D721Med (cell line): ENCODE measurements at regions not wholly inside any gene's neighbourhood (a gene's known extent, or its start where the extent isn't known, plus 50 kb on each side); places are given as distances from the start of the nearest gene placed in this dataset.

Experiments
- DNase-seq: peaks from one replicate; pipeline ENCODE4 v3.0.0; 2011; ENCODE audit warnings: low spot score; ENCODE audit not compliant: insufficient read length
- FAIRE-seq: peaks from 2 replicates; lab custom pipeline; 2011; peaks lifted over from hg19 to GRCh38; lab: Jason Lieb, UNC
- CTCF ChIP-seq: IDR thresholded peaks from 2 replicates; pipeline ENCODE4 v1.5.1; 2012; ENCODE audit warnings: mild to moderate bottlenecking, control low read depth; ENCODE audit not compliant: insufficient read depth; ENCODE audit errors: missing control alignments

GRCh38 chr16:80114699-80115098 is 426.1 kb upstream of the DYNLRB2 start:
- no peak for TF ChIP-seq CTCF
- no peak for DNase-seq
- FAIRE-seq, result no peak

GRCh38 chr16:80113873-80114574 is 426.8 kb upstream of the DYNLRB2 start:
- no peak for TF ChIP-seq CTCF
- DNase-seq, result no peak
- no peak for FAIRE-seq

GRCh38 chr16:80109581-80109980 is 431.2 kb upstream of the DYNLRB2 start:
- TF ChIP-seq CTCF, result no peak
- no peak for FAIRE-seq

GRCh38 chr16:80107900-80108299 is 432.9 kb upstream of the DYNLRB2 start:
- no peak for DNase-seq
- no peak for TF ChIP-seq CTCF
- FAIRE-seq, result no peak

More at GRCh38 chr16:80109581-80109980, 431.2 kb upstream of the DYNLRB2 start:
- no peak for DNase-seq

- DNase-seq (no peak), FAIRE-seq (no peak)
- TF ChIP-seq CTCF, result no peak
Observed at GRCh38 chr16:80105751-80106150, 435.0 kb upstream of the DYNLRB2 start.

- no peak for DNase-seq
- no peak for TF ChIP-seq CTCF
- FAIRE-seq, result no peak
Observed at GRCh38 chr16:80105160-80105559, 435.6 kb upstream of the DYNLRB2 start.

GRCh38 chr16:80104401-80104800 is 436.4 kb upstream of the DYNLRB2 start:
- TF ChIP-seq CTCF, result no peak
- FAIRE-seq, result no peak
- no peak for DNase-seq
